ENCODE measurements at regions not wholly inside any gene's neighbourhood (a gene's known extent, or its start where the extent isn't known, plus 50 kb on each side); places are given as distances from the start of the nearest gene placed in this dataset.
"Not testable (repeated sequence)": the region's sequence is repeated elsewhere in the genome, so short reads cannot be mapped to it uniquely, and the experiment has no call there.

DNA sequence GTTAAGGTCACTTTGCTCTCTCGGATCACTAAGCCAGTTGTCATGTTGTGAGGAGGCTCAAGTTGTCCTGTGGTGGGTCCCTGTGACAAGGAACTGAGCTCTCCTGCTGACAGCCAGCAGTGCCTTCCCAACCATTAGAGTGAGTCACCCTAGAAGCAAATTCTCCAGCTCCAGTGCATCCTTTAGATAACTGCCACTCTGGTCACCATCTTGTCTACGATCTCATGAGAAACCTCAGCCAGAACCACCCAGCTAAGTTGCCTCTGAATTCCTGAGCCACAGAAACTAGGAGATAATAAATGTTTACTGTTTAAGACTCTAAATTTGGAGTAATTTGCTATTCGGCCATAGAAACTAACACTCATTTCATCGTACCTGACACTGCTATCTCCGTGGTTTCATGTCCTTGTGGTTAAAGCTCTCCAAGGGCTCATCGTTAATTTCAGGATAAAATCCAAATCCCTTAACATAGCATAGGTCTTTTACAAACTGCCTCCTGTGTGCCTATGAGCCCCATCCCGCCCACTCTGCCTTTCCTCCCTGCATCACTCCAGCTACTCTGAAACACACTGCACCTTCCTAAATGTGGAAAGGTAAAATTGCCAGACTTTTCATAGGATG is 56.5 kb upstream of the WIPF3 start:
- H3K9me3 ChIP-seq (ENCODE audit: control insufficient read depth, insufficient read depth, low read length) = no peaks in the 10 kb centered on the region
- no peak overlapping the region for H3K27ac ChIP-seq (ENCODE audit: low read length)
- no peak for DNase-seq (ENCODE audit: low read depth, low spot score)
- H3K27me3 ChIP-seq (ENCODE audit: control insufficient read depth, insufficient read depth, low read length) = no peaks in the 10 kb centered on the region
- H3K36me3 ChIP-seq (ENCODE audit: control insufficient read depth, insufficient read depth, low read length) = no peaks in the 10 kb centered on the region
- no peak overlapping the region for H3K4me3 ChIP-seq (ENCODE audit: low read length)
- no CpG with 5 or more reads among the region's 7 CpGs for WGBS (ENCODE audit: insufficient coverage, insufficient read length)
- no peaks in the 10 kb centered on the region for H3K4me1 ChIP-seq (ENCODE audit: control insufficient read depth, insufficient read depth, low read length)

DNA sequence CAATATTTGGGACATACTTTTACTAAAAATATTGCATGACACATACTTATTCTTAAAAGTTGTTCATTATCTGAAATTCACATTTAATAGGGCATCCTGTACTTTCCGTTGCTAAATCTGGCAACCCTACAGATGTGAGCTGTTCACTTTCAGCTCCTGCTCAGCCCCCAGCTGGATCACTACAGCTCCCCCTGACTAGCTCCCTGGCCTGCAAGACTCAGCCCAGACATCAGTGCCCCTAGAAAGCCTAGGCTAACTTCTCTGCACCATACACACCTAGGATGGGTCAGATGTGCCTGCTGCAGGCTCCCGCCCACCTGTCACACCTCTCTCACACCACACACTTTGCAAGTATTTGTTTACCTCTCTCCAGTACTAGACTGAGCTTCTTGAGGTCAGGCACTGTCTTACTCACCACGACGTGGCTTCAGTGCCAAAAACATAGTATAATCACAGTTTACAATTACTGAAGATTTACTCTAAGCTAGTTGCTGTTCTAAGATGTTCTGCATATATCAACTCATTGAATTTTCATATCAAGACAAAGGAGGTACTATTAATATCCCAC is 55.9 kb upstream of the WIPF3 start:
- WGBS (ENCODE audit: insufficient coverage, insufficient read length) = no CpG with 5 or more reads among the region's 4 CpGs
- not testable (repeated sequence) for H3K27me3 ChIP-seq (ENCODE audit: control insufficient read depth, insufficient read depth, low read length); H3K36me3 ChIP-seq (ENCODE audit: control insufficient read depth, insufficient read depth, low read length); H3K9me3 ChIP-seq (ENCODE audit: control insufficient read depth, insufficient read depth, low read length); H3K27ac ChIP-seq (ENCODE audit: low read length); H3K4me1 ChIP-seq (ENCODE audit: control insufficient read depth, insufficient read depth, low read length); H3K4me3 ChIP-seq (ENCODE audit: low read length); DNase-seq (ENCODE audit: low read depth, low spot score)

DNA sequence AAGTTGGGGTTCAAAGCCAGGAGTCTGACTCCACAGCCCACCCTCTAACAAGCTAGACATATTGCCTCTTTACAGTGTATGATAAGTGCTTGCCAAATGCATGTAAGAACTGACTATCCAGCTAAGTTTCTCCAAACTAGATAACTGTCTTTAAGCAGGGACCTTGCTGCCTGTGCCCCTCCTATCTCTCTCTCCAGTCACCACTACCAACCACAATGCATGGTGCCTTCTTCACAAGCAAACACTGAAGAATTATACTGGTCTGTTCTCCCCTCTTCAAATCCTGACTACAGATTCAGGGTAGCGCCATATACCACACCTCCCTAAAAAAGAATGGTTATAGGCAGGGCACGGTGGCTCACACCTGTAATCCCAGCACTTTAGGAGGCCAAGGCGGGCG is 55.3 kb upstream of the WIPF3 start:
- H3K27ac ChIP-seq (ENCODE audit: low read length); H3K4me3 ChIP-seq (ENCODE audit: low read length); H3K36me3 ChIP-seq (ENCODE audit: control insufficient read depth, insufficient read depth, low read length); H3K9me3 ChIP-seq (ENCODE audit: control insufficient read depth, insufficient read depth, low read length); DNase-seq (ENCODE audit: low read depth, low spot score); H3K4me1 ChIP-seq (ENCODE audit: control insufficient read depth, insufficient read depth, low read length); H3K27me3 ChIP-seq (ENCODE audit: control insufficient read depth, insufficient read depth, low read length): not testable (repeated sequence)
- WGBS (ENCODE audit: insufficient coverage, insufficient read length) = no CpG with 5 or more reads among the region's 4 CpGs

DNA sequence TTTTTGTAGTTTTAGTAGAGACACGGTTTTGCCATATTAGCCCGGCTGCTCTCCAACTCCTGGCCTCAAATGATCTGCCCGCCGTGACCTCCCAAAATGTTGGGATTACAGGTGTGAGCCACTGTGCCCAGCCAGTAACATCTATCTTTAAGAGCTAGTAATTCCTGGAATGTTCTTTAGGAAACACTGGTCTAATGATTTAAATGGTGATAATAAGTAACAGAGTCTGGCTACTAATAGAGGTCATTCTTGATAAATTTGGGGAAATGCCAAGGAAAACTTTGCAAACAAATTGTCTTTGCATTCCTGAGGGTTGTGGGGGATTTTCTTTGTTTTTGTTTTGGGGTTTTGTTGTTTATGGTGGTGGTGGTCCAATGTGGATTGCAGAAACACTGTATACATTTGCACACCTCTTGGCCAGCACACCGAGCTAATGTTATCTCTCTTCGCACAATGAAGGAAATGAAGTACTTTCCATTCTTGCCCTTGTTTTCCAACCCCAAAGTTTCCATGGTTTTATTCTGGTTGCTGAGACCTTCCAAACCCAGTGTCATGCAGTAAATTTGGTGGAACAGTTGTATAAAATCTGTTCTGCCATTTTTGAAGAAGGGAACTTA is 51.3 kb upstream of the WIPF3 start:
- H3K9me3 ChIP-seq (ENCODE audit: control insufficient read depth, insufficient read depth, low read length) = no peaks in the 10 kb centered on the region
- H3K4me1 ChIP-seq (ENCODE audit: control insufficient read depth, insufficient read depth, low read length) = no peaks in the 10 kb centered on the region
- no peak for DNase-seq (ENCODE audit: low read depth, low spot score)
- no peak overlapping the region for H3K27ac ChIP-seq (ENCODE audit: low read length)
- no CpG with 5 or more reads among the region's 6 CpGs for WGBS (ENCODE audit: insufficient coverage, insufficient read length)
- no peaks in the 10 kb centered on the region for H3K27me3 ChIP-seq (ENCODE audit: control insufficient read depth, insufficient read depth, low read length)
- no peak overlapping the region for H3K4me3 ChIP-seq (ENCODE audit: low read length)
- H3K36me3 ChIP-seq (ENCODE audit: control insufficient read depth, insufficient read depth, low read length) = no peaks in the 10 kb centered on the region
